ENCODE measurements at regions not wholly inside any gene's neighbourhood (a gene's known extent, or its start where the extent isn't known, plus 50 kb on each side); places are given as distances from the start of the nearest gene placed in this dataset.

DNA sequence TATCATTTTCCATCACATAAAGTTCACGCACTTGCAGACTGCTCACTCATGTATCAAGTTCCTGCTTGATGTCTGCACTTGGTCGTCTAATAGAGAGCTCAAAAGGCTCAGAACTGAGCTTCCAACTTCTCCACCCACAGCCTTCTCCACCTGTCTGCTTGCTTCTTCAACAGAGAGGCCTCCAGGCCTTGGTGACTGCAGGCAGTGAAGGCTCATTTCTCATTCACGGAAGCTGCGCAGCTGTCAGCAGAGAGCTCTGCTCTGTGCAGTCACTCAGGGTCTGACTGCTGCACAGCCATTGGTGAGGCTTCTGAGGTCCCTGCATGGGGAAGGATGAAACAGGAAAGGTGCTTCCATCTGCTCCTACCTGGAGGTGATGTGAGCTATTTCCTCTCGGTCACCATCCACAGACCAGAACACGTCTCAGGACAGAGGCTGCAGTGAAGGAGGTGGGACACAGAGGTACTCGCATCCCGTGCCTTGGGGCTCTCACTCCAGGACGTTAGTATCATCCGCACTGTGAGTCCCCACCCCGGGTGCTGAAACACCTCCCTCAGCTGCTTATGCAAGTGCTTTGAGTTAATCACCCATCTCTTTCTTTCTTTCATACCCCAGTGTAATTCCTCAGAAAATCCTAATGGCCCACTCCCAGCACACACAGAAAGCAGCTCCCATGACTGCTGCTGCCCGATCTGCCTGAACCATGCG lies 126.2 kb downstream of the TMEM18 start:
- no peak for DNase-seq (ENCODE audit: low read depth)

DNA sequence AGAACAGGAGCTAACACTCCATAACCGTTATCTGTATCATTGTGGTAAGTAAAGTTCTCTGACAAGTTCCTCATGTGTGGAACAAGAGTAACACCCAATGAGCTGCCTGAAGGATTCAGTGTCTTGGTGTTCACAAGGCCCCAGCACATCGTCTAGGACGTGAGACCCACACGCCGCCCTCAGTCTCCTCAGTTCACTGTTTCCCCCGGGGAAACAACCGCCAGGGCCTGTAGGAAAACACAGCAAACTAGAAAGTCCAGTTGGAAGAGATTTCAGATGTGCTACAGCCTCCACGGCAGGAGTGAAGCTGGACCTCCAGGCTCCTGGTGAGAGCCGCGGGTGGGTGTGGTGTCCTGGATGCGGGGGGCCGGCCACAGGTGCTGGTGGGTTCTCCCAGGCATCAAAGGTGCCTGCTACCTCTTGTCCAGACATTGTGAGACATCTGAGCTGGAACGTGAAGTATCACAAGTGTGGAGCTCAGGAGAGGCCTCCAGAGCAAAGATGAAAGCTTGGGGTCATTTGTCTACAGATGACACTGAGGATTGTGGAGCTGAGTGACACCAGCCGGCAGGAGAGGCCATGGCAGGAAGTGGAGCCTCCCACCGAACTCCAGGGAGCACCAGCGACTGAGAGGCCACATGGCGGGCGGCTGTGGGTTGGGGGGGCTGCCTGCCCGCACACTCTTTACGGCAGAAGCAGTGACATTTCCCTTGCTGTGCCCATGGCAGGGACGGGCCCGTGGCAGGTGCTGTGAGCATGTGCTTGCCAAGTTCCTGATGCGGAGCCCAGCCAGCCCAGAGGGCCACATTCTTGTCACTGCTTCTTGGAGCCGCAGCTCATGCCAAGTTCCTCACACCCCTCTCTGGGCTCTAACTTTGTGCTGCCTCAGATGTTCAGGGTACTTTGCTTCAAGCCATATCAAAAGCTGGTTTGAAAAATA lies 131.2 kb downstream of the TMEM18 start:
- no peak for DNase-seq (ENCODE audit: low read depth)

GRCh38 chr2:545228-545627 lies 132.0 kb downstream of the TMEM18 start:
- DNase-seq (ENCODE audit: low read depth) = no peak

DNA sequence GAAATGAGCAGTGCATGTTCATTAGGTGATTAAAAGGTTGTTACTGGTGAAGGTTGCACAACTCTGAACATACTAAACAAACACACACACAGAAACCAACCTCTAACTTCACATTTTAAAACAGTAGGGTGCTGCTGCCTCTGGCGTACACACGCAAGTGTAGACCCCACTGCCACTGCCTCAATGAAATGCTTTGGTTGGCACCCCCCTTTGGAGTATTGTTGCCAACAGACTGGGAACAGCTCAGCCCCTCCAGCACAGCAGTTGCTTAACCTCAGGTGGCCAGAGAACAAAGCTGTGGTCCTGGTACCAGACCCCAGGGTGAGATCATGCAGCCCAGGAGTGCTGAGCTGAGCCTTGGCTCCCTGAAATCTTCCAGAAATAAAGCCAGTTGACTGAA lies 138.6 kb downstream of the TMEM18 start:
- DNase-seq (ENCODE audit: low read depth) = no peak

DNA sequence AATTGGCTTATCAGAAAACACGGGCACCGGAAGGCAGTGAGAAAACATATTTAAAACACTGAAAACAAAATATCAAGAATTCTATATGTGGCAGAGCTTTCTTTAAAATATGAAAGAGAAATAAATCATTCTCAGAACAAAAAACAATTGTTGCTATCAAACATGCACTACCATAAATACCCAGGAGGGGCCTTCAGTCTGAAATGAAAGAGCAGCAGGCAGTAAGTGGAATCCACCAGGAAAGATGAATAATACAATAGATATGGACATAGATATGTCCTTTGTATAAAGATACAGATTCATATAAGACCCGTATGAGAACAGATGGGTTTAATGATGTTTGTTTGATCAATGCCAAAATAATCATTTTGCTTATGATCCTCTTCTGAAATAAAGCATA lies 142.0 kb downstream of the TMEM18 start:
- DNase-seq (ENCODE audit: low read depth) = no peak

DNA sequence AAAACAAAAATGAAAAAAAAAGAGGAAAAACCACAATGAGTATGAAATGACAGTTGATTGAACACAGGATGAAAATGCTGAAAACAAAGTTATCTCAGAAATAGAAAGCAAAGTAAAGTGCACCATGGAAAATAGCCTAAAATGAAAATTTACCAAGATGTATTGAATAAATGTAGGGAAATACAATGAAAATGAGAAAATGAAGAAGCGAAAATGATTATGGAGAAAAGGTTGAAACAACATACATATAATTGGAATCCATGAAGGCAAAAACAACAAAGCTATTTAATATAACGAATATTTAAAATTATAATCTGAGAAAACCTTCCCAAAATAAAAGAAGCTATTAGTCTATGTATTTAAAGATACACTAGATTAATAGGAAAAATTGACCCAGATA lies 147.4 kb downstream of the TMEM18 start:
- DNase-seq (ENCODE audit: low read depth) = no peak

DNA sequence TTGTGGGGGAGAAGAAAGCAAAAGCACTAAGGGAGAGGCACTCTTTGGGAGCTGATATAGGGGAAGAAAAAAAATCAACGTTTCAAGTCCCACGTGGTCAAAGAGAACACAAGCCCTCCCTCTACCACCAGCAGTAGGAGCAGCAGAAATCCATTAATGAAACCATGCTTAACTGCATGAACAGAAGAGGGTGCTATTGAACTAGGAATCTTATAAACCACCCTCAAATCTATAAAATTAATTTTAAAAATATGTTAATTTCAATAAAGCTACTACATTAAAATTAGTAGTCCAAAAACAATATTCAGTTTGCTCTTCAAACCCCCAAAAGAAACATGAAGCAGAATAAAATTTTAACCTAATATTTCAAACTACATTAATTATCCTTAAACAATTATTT lies 147.8 kb downstream of the TMEM18 start:
- DNase-seq (ENCODE audit: low read depth) = no peak

- DNase-seq (ENCODE audit: low read depth) = no peak
Measured at GRCh38 chr2:527581-527980, 149.6 kb downstream of the TMEM18 start.

- no peak for DNase-seq (ENCODE audit: low read depth)
Measured at GRCh38 chr2:526918-527317, 150.3 kb downstream of the TMEM18 start.

DNA sequence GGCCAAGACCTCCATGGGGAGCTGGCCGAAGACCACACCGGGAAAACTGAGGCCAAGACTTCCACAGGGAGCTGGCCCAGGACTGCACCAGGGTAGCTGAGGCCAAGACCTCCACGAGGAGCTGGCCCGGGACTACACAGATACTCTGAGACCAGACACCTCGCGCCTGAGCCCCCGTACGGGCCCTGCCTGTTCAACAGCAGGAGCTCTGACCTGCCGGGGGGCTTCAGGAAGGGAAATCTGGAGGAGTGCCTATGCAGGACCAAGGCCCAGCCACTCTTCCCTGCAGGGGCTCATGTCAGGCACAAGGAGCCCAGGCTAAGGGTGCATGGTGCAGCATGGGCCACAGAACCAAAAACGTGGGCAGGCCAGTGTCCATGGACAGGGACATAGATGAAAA lies 151.6 kb downstream of the TMEM18 start:
- DNase-seq (ENCODE audit: low read depth) = no peak

DNA sequence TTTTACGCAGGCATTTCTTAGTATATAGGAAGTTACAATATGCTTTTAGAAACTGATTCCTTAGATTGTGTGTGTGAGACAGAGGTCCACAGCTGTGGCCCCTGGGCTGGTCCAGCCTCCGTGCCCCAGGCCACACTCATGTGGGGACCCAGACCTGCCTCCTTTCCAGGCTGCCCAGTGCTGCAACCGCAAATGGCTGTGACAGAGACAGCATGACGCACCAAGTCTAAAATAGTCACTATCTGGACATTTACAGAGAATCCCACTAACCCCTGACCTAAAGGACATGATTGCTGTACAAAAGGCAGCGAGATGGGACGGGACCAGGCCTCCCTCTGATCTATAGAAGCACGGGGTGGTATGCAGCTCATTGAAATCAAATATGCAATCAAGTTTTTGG lies 152.2 kb downstream of the TMEM18 start:
- DNase-seq (ENCODE audit: low read depth) = no peak

DNA sequence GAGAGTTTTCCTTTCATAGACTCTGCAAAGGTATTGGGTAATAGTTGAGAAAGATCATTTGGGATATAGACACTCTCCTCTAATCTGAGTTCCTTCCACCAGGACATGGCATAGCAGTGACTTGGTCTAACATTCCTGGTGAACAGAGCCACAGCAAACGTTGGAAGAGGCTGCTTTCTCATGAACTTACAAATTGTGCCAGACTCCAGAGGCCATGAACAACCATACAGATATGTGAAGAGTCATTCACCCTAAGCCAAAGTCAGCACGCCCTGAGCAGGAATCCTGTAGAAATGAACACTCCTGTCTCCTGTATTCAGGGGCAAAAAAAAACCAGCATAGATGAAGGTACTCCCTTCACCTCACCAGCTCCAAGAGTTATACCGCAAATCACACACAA lies 152.8 kb downstream of the TMEM18 start:
- DNase-seq (ENCODE audit: low read depth) = no peak

GRCh38 chr2:523698-524270 lies 153.4 kb downstream of the TMEM18 start:
- DNase-seq (ENCODE audit: low read depth) = no peak

GRCh38 chr2:522776-523175 lies 154.4 kb downstream of the TMEM18 start:
- no peak for DNase-seq (ENCODE audit: low read depth)

GRCh38 chr2:521853-522530 lies 155.2 kb downstream of the TMEM18 start:
- no peak for DNase-seq (ENCODE audit: low read depth)

- DNase-seq (ENCODE audit: low read depth) = no peak
Measured at GRCh38 chr2:520663-521340, 156.4 kb downstream of the TMEM18 start.

GRCh38 chr2:516944-517343 lies 160.3 kb downstream of the TMEM18 start:
- DNase-seq (ENCODE audit: low read depth) = no peak

- no peak for DNase-seq (ENCODE audit: low read depth)
Measured at GRCh38 chr2:516131-516530, 161.1 kb downstream of the TMEM18 start.

- no peak for DNase-seq (ENCODE audit: low read depth)
Measured at GRCh38 chr2:515441-516127, 161.6 kb downstream of the TMEM18 start.

- no peak for DNase-seq (ENCODE audit: low read depth)
Measured at GRCh38 chr2:513981-514706, 163.1 kb downstream of the TMEM18 start.

GRCh38 chr2:510839-511238 lies 166.4 kb downstream of the TMEM18 start:
- no peak for DNase-seq (ENCODE audit: low read depth)

Data from T follicular helper cell (primary cell).